ENCODE measurements at regions not wholly inside any gene's neighbourhood (a gene's known extent, or its start where the extent isn't known, plus 50 kb on each side); places are given as distances from the start of the nearest gene placed in this dataset.

DNA sequence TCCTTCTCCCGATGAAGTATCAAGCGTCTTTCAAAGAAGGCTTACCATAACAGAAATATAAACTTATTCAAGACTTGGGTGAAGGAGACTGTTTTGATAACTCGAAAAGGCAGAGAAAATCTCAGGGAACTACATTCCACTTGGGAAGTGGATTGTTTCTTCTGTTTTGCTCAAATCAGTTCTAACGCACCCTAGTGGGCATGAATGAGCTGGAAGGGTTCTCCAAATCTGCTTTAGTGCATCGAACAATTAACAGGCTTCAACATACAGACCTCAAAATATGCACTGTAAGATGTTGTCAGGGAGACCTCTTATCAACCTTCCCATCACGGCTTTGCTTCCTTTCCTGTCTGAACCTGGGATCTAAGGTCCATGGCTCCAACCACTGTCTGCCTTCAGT, 392.5 kb downstream of the CD83 start:
- intact Hi-C loops (cut with micrococcal nuclease; ENCODE audit: unreplicated experiment) (no loop called here), in situ Hi-C loops (cut with MboI) (no loop called here)
- Histone ChIP-seq H3K4me1 (ENCODE audit: control insufficient read depth, insufficient read depth, low read length) (no peaks in the 10 kb centered on the region), H3K79me2 (ENCODE audit: control insufficient read depth, insufficient read depth, low read length) (no peaks in the 10 kb centered on the region), H3K4me3 (no peak overlapping the region), H2AFZ (ENCODE audit: control insufficient read depth, low read depth, low read length) (no peak overlapping the region), H3K36me3 (ENCODE audit: control insufficient read depth in 2 of 2, insufficient read depth in 2 of 2, low read length in 1 of 2) (no peaks in the 10 kb centered on the region), H3K27ac (ENCODE audit: control insufficient read depth, insufficient read depth) (no peak overlapping the region), H3K9ac (ENCODE audit: control insufficient read depth, insufficient read depth, low read length) (no peak overlapping the region), H3K27me3 (replicated peaks in 1 of 2; ENCODE audit: control insufficient read depth in 2 of 2, insufficient read depth in 2 of 2, low read length in 1 of 2) (no peaks in the 10 kb centered on the region; a peak in 1 of 4 replicates), H4K20me1 (ENCODE audit: control insufficient read depth, insufficient read depth) (no peaks in the 10 kb centered on the region), H3K9me3 (replicated peaks; ENCODE audit: control insufficient read depth, insufficient read depth, low read length) (no peaks in the 10 kb centered on the region), H3K4me2 (ENCODE audit: control insufficient read depth, insufficient read depth) (no peak overlapping the region)
- DNase-seq (ENCODE audit: low read depth, low spot score) (no peak), FAIRE-seq (no peak), ATAC-seq (no peak)
- SMC1A ChIA-PET (ENCODE audit: uncharacterized antibody, unreplicated experiment): interaction anchor here (0.6 kb wide), 1 partner anchor 257 kb away, joined by 3 read pairs; no protein-coding TSS in a partner anchor
- POLR2A ChIA-PET: interaction anchor here (0.7 kb wide), 1 partner anchor 17 kb away, joined by 3 read pairs; no protein-coding TSS in a partner anchor
- no TSS peak for BruUV-seq (replicated peaks)
- RAD21 ChIA-PET (ENCODE audit: unreplicated experiment): no interaction called here
- CTCF ChIA-PET: no interaction called here
- TF ChIP-seq HDGF (IDR thresholded peaks at IDR 0.05): no peak
- no peak for TF ChIP-seq RBBP5 (conservative IDR thresholded peaks at IDR 0.05)
- TF ChIP-seq, protein P1, sequence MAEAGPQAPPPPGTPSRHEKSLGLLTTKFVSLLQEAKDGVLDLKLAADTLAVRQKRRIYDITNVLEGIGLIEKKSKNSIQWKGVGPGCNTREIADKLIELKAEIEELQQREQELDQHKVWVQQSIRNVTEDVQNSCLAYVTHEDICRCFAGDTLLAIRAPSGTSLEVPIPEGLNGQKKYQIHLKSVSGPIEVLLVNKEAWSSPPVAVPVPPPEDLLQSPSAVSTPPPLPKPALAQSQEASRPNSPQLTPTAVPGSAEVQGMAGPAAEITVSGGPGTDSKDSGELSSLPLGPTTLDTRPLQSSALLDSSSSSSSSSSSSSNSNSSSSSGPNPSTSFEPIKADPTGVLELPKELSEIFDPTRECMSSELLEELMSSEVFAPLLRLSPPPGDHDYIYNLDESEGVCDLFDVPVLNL (IDR thresholded peaks at IDR 0.05; ENCODE audit: low read depth, low read length): no peak
- TF ChIP-seq, protein P2, sequence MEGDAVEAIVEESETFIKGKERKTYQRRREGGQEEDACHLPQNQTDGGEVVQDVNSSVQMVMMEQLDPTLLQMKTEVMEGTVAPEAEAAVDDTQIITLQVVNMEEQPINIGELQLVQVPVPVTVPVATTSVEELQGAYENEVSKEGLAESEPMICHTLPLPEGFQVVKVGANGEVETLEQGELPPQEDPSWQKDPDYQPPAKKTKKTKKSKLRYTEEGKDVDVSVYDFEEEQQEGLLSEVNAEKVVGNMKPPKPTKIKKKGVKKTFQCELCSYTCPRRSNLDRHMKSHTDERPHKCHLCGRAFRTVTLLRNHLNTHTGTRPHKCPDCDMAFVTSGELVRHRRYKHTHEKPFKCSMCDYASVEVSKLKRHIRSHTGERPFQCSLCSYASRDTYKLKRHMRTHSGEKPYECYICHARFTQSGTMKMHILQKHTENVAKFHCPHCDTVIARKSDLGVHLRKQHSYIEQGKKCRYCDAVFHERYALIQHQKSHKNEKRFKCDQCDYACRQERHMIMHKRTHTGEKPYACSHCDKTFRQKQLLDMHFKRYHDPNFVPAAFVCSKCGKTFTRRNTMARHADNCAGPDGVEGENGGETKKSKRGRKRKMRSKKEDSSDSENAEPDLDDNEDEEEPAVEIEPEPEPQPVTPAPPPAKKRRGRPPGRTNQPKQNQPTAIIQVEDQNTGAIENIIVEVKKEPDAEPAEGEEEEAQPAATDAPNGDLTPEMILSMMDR (IDR thresholded peaks at IDR 0.05 in 2 of 3, conservative IDR thresholded peaks at IDR 0.05 in 1 of 3; ENCODE audit: control insufficient read depth in 2 of 3, extremely low read depth in 1 of 3, insufficient read depth in 1 of 3, low read depth in 3 of 3, low read length in 3 of 3): peak in 2 of 3 experiments; percentile 1 to 5; a peak in 1 of 6 replicates
- TF ChIP-seq, protein P3, sequence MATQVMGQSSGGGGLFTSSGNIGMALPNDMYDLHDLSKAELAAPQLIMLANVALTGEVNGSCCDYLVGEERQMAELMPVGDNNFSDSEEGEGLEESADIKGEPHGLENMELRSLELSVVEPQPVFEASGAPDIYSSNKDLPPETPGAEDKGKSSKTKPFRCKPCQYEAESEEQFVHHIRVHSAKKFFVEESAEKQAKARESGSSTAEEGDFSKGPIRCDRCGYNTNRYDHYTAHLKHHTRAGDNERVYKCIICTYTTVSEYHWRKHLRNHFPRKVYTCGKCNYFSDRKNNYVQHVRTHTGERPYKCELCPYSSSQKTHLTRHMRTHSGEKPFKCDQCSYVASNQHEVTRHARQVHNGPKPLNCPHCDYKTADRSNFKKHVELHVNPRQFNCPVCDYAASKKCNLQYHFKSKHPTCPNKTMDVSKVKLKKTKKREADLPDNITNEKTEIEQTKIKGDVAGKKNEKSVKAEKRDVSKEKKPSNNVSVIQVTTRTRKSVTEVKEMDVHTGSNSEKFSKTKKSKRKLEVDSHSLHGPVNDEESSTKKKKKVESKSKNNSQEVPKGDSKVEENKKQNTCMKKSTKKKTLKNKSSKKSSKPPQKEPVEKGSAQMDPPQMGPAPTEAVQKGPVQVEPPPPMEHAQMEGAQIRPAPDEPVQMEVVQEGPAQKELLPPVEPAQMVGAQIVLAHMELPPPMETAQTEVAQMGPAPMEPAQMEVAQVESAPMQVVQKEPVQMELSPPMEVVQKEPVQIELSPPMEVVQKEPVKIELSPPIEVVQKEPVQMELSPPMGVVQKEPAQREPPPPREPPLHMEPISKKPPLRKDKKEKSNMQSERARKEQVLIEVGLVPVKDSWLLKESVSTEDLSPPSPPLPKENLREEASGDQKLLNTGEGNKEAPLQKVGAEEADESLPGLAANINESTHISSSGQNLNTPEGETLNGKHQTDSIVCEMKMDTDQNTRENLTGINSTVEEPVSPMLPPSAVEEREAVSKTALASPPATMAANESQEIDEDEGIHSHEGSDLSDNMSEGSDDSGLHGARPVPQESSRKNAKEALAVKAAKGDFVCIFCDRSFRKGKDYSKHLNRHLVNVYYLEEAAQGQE (IDR thresholded peaks at IDR 0.05; ENCODE audit: low read depth, low read length): no peak
- TF ChIP-seq HCFC1 (IDR thresholded peaks at IDR 0.05; ENCODE audit: low read length): no peak
- no peak for TF ChIP-seq NFIC (IDR thresholded peaks at IDR 0.05; ENCODE audit: low read depth, low read length)
- WGBS (ENCODE audit: insufficient coverage, insufficient replicate concordance, low lambda C conversion rate, missing lambda C conversion rate): 54% methylated on average over 6 of the region's 6 CpGs

Measured in GM12878 (cell line).